ENCODE measurements at regions not wholly inside any gene's neighbourhood (a gene's known extent, or its start where the extent isn't known, plus 50 kb on each side); places are given as distances from the start of the nearest gene placed in this dataset.

- Histone ChIP-seq H3K4me3 (no peak overlapping the region), H3K27ac (no peak overlapping the region)
- no peak for TF ChIP-seq CTCF (IDR thresholded peaks at IDR 0.05)
- no peak for DNase-seq (ENCODE audit: low spot score)
Measured at GRCh38 chr1:101290922-101291561, 54.2 kb downstream of the S1PR1 start.

- H3K27ac ChIP-seq = no peak overlapping the region
- no peak for DNase-seq (ENCODE audit: low spot score)
Measured at GRCh38 chr1:101291562-101292380, 55.0 kb downstream of the S1PR1 start.

GRCh38 chr1:101293461-101294051 lies 56.7 kb downstream of the S1PR1 start:
- Histone ChIP-seq H3K4me3 (no peak overlapping the region), H3K27ac (no peak overlapping the region)
- no peak for TF ChIP-seq CTCF (IDR thresholded peaks at IDR 0.05)
- no peak for DNase-seq (ENCODE audit: low spot score)

More at GRCh38 chr1:101291562-101292380, 55.0 kb downstream of the S1PR1 start:
- no peak overlapping the region for H3K4me3 ChIP-seq
- no peak for TF ChIP-seq CTCF (IDR thresholded peaks at IDR 0.05)

GRCh38 chr1:101295209-101295608 lies 58.4 kb downstream of the S1PR1 start:
- no peak for DNase-seq (ENCODE audit: low spot score)
- TF ChIP-seq CTCF (IDR thresholded peaks at IDR 0.05) = no peak
- Histone ChIP-seq H3K4me3 (no peak overlapping the region), H3K27ac (no peak overlapping the region)

GRCh38 chr1:101298663-101299062 lies 61.8 kb downstream of the S1PR1 start:
- H3K4me3 ChIP-seq = no peak overlapping the region
- no peak for DNase-seq (ENCODE audit: low spot score)
- no peak overlapping the region for H3K27ac ChIP-seq
- no peak for TF ChIP-seq CTCF (IDR thresholded peaks at IDR 0.05)

GRCh38 chr1:101299141-101299540 lies 62.3 kb downstream of the S1PR1 start:
- Histone ChIP-seq H3K4me3 (no peak overlapping the region), H3K27ac (no peak overlapping the region)
- DNase-seq (ENCODE audit: low spot score) = no peak
- TF ChIP-seq CTCF (IDR thresholded peaks at IDR 0.05) = no peak
